Prostate gland (tissue), 2 donors: ENCODE measurements at regions not wholly inside any gene's neighbourhood (a gene's known extent, or its start where the extent isn't known, plus 50 kb on each side); places are given as distances from the start of the nearest gene placed in this dataset.

Experiments used
- CTCF ChIP-seq, 4 experiments: fragments of 200-600 bp in 2 of 4; fragments of 450-650 bp in 2 of 4; sonication (generic) in 2 of 4; IDR thresholded peaks; 1 replicate in 3 of 4; 2 replicates in 1 of 4; pipeline ENCODE4 v1.5.1; 2016 to 2019; ENCODE audit warnings: antibody characterized with exemption in 4 of 4, mild to moderate bottlenecking in 2 of 4, moderate library complexity in 2 of 4
- POLR2A ChIP-seq: fragments of 450-650 bp; IDR thresholded peaks from one replicate; pipeline ENCODE4 v1.6.1; 2016; ENCODE audit warnings: antibody characterized with exemption, mild to moderate bottlenecking
- POLR2AphosphoS5 ChIP-seq: sonication (generic); formaldehyde crosslinking; IDR thresholded peaks from one replicate; pipeline ENCODE4 v1.6.1; 2017; ENCODE audit warnings: antibody characterized with exemption

DNA sequence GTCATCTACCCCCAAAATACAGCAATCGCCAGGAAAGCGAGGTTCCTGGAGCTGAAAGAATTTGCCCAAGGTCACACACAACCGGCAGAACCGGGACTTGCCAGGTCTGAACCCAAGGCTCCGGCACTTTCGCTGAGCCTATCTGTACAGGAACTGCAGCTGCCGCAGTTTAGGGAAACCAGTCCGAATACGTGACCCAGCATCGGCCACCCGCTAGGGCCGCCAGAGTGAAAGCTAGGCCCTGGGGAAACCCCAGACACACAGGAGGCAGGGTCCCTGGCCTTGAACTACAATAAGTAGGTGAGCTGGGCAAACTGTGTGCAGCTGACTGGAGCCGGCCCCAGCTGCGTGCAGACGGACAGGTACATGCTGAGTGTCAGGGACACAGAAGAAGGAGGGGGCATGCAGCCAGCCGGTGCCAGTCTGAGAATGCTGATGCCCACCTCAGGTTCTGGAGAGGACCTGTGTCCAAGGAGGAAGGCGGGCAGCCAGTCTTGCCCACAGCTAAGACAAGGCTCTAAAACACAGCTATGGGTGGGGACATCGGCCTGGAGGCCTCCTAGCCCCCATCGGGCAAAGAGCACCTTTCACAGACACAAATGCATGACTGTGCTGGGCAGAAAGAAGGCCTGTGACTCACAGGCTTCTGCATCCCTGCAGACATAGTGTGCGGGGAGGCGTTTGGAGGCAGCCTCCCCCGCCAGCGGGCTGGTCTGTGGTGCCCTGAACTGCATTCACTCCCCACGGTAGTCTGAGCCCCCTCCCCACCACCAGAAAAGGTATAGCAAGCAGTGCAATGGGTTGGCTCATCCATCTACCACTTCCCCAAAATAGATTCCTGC lies 107.4 kb upstream of the ID2 start:
- no peak for TF ChIP-seq CTCF (IDR thresholded peaks at IDR 0.05)
- TF ChIP-seq POLR2A = no peak
- no peak for TF ChIP-seq POLR2AphosphoS5
